IPS-11a (cell line): ENCODE measurements at regions not wholly inside any gene's neighbourhood (a gene's known extent, or its start where the extent isn't known, plus 50 kb on each side); places are given as distances from the start of the nearest gene placed in this dataset.

ENCODE experiments used
- H3K4me3 ChIP-seq: one replicate; pipeline ENCODE4 v1.5.1; 2013; ENCODE audit warnings: low read depth, low read length, control low read depth

GRCh38 chr4:167469436-167469835, 235.1 kb upstream of the SPOCK3 start:
- no peak overlapping the region for H3K4me3 ChIP-seq

GRCh38 chr4:167475951-167476350, 241.7 kb upstream of the SPOCK3 start:
- no peak overlapping the region for H3K4me3 ChIP-seq

GRCh38 chr4:167492007-167492406, 257.7 kb upstream of the SPOCK3 start:
- no peak overlapping the region for H3K4me3 ChIP-seq

GRCh38 chr4:167509551-167509950, 275.3 kb upstream of the SPOCK3 start:
- no peak overlapping the region for H3K4me3 ChIP-seq

- no peak overlapping the region for H3K4me3 ChIP-seq
These were observed 289.8 kb upstream of the SPOCK3 start for GRCh38 chr4:167524091-167524490.

GRCh38 chr4:167537761-167538160, 303.5 kb upstream of the SPOCK3 start:
- no peak overlapping the region for H3K4me3 ChIP-seq

GRCh38 chr4:167541286-167541685, 307.0 kb upstream of the SPOCK3 start:
- H3K4me3 ChIP-seq, result no peak overlapping the region

- H3K4me3 ChIP-seq, result no peak overlapping the region
These were observed 310.1 kb upstream of the SPOCK3 start for GRCh38 chr4:167544391-167544790.

- no peak overlapping the region for H3K4me3 ChIP-seq
These were observed 315.7 kb upstream of the SPOCK3 start for GRCh38 chr4:167550021-167550420.

- no peak overlapping the region for H3K4me3 ChIP-seq
These were observed 321.2 kb upstream of the SPOCK3 start for GRCh38 chr4:167555338-167556022.

- H3K4me3 ChIP-seq, result no peak overlapping the region
These were observed 344.6 kb upstream of the SPOCK3 start for GRCh38 chr4:167578906-167579305.

- no peak overlapping the region for H3K4me3 ChIP-seq
These were observed 347.2 kb upstream of the SPOCK3 start for GRCh38 chr4:167581449-167581965.

- no peak overlapping the region for H3K4me3 ChIP-seq
These were observed 353.1 kb upstream of the SPOCK3 start for GRCh38 chr4:167587361-167587760.

GRCh38 chr4:167595898-167596297, 361.6 kb upstream of the SPOCK3 start:
- no peak overlapping the region for H3K4me3 ChIP-seq

- no peak overlapping the region for H3K4me3 ChIP-seq
These were observed 367.9 kb upstream of the SPOCK3 start for GRCh38 chr4:167602157-167602556.

- H3K4me3 ChIP-seq, result no peak overlapping the region
These were observed 372.3 kb upstream of the SPOCK3 start for GRCh38 chr4:167606551-167606950.

GRCh38 chr4:167613381-167613780, 379.1 kb upstream of the SPOCK3 start:
- H3K4me3 ChIP-seq, result no peak overlapping the region

GRCh38 chr4:167614866-167615265, 380.6 kb upstream of the SPOCK3 start:
- H3K4me3 ChIP-seq, result no peak overlapping the region

- no peak overlapping the region for H3K4me3 ChIP-seq
These were observed 382.2 kb upstream of the SPOCK3 start for GRCh38 chr4:167616476-167616875.

GRCh38 chr4:167622481-167623240, 388.4 kb upstream of the SPOCK3 start:
- H3K4me3 ChIP-seq, result no peak overlapping the region

GRCh38 chr4:167623241-167623572, 388.9 kb upstream of the SPOCK3 start:
- H3K4me3 ChIP-seq, result no peak overlapping the region

GRCh38 chr4:167629272-167629671, 395.0 kb upstream of the SPOCK3 start:
- H3K4me3 ChIP-seq, result no peak overlapping the region
